HCT116 (cell line): ENCODE measurements at regions not wholly inside any gene's neighbourhood (a gene's known extent, or its start where the extent isn't known, plus 50 kb on each side); places are given as distances from the start of the nearest gene placed in this dataset.

ENCODE experiments used
- ATAC-seq: fragments of 200-7000 bp; cut with Tn5 transposase; 2 replicates; pipeline ENCODE4 v1.9.1; 2020; ENCODE audit warnings: mild to moderate bottlenecking, moderate library complexity
- BruUV-seq: library from RNA; stranded (reverse); fragments of 400-500 nt; replicated peaks from 2 replicates; lab custom pipeline; 2021; lab: Mats Ljungman, UMichigan
- CTCF ChIA-PET: fragments of 300-600 bp; sonication (Branson Sonifier 250); formaldehyde crosslinking; loops from one replicate; lab custom pipeline; 2021; ENCODE audit warnings: antibody characterized with exemption; lab: Charles Lee
- POLR2A ChIA-PET: fragments of 300-600, 350-600 bp; sonication (Branson Sonifier 250); formaldehyde crosslinking; loops from one replicate; lab custom pipeline; 2021; ENCODE audit warnings: antibody characterized with exemption; lab: Charles Lee
- RAD21 ChIA-PET, 2 experiments: fragments of 300-600 bp; sonication (Branson Sonifier 250); formaldehyde crosslinking; loops; one replicate each; lab custom pipeline; 2023; ENCODE audit warnings: low total read pairs in 2 of 2; ENCODE audit not compliant: uncharacterized antibody in 2 of 2, unreplicated experiment in 2 of 2, low non-redundant PET in 1 of 2; lab: Charles Lee
- DNase-seq: peaks from one replicate; pipeline ENCODE4 v3.0.0-alpha.2; 2010; ENCODE audit warnings: low read depth, low spot score
- H2AFZ ChIP-seq: fragments of 200-600 bp; shearing (Covaris generic), sonication (generic); 2 replicates; pipeline ENCODE4 v1.6.1; 2017; ENCODE audit warnings: low read depth, mixed run types, mixed read lengths, antibody characterized with exemption, low read length; ENCODE audit not compliant: poor library complexity, severe bottlenecking
- H3K27ac ChIP-seq: 2 replicates; pipeline ENCODE4 v1.5.1; 2012; ENCODE audit warnings: low read depth, low read length
- H3K27me3 ChIP-seq: fragments of 200-600 bp; sonication (generic); 2 replicates; pipeline ENCODE4 v1.6.1; 2016; ENCODE audit warnings: mixed run types, low read length, mixed read lengths; ENCODE audit not compliant: insufficient read depth
- H3K36me3 ChIP-seq, 2 experiments: fragments of 200-500 bp in 1 of 2; fragments of 200-600 bp in 1 of 2; sonication (Bioruptor generic) in 1 of 2; sonication (generic) in 1 of 2; 2 replicates each; pipeline versions ENCODE4 v1.5.1 to v1.6.1; 2014 to 2016; ENCODE audit warnings: low read length in 2 of 2, inconsistent platforms in 1 of 2, mixed read lengths in 1 of 2, mixed run types in 1 of 2; ENCODE audit not compliant: insufficient read depth in 2 of 2, control insufficient read depth in 1 of 2
- H3K4me1 ChIP-seq, 2 experiments: fragments of 200-600 bp in 1 of 2; sonication (generic) in 1 of 2; 2 replicates each; pipeline versions ENCODE4 v1.5.1 to v1.6.1; 2012 to 2017; ENCODE audit warnings: low read length in 2 of 2, inconsistent platforms in 1 of 2, mild to moderate bottlenecking in 1 of 2, mixed read lengths in 1 of 2, mixed run types in 1 of 2, moderate library complexity in 1 of 2; ENCODE audit not compliant: insufficient read depth in 2 of 2, control insufficient read depth in 1 of 2
- H3K4me2 ChIP-seq: fragments of 200-600 bp; sonication (generic); 2 replicates; pipeline ENCODE4 v1.6.1; 2017; ENCODE audit warnings: mixed run types, low read length, mixed read lengths
- H3K4me3 ChIP-seq, 2 experiments: fragments of 200-600 bp in 1 of 2; sonication (generic) in 1 of 2; replicated peaks in 1 of 2; 2 replicates each; pipeline ENCODE4 v1.5.1; 2011 to 2016; ENCODE audit warnings: low read length in 2 of 2, control low read depth in 1 of 2, low read depth in 1 of 2, mild to moderate bottlenecking in 1 of 2, mixed read lengths in 1 of 2, mixed run types in 1 of 2
- H3K79me2 ChIP-seq: fragments of 200-600 bp; sonication (generic); 2 replicates; pipeline ENCODE4 v1.6.1; 2017; ENCODE audit warnings: mild to moderate bottlenecking, mixed run types, low read length, moderate library complexity, mixed read lengths; ENCODE audit not compliant: insufficient read depth
- H3K9ac ChIP-seq: fragments of 200-600 bp; sonication (generic); 2 replicates; pipeline ENCODE4 v1.6.1; 2016; ENCODE audit warnings: low read length, mixed read lengths
- H3K9me2 ChIP-seq: fragments of 200-600 bp; sonication (generic), shearing (Covaris generic); 2 replicates; pipeline ENCODE4 v1.6.1; 2017; ENCODE audit warnings: mixed run types, mild to moderate bottlenecking, moderate library complexity; ENCODE audit not compliant: insufficient read depth
- H3K9me3 ChIP-seq, 2 experiments: fragments of 200-500 bp in 1 of 2; fragments of 200-600 bp in 1 of 2; sonication (Bioruptor generic) in 1 of 2; sonication (generic) in 1 of 2; 2 replicates each; pipeline ENCODE4 v1.6.1; 2014 to 2017; ENCODE audit warnings: low read length in 2 of 2, mixed read lengths in 2 of 2, inconsistent platforms in 1 of 2, low read depth in 1 of 2, mild to moderate bottlenecking in 1 of 2, mixed run types in 1 of 2, moderate library complexity in 1 of 2; ENCODE audit not compliant: control insufficient read depth in 1 of 2, insufficient read depth in 1 of 2
- H4K20me1 ChIP-seq: fragments of 200-600 bp; sonication (generic), shearing (Covaris generic); 2 replicates; pipeline ENCODE4 v1.6.1; 2017; ENCODE audit warnings: mixed run types, mild to moderate bottlenecking, moderate library complexity; ENCODE audit not compliant: insufficient read depth
- ATF3 ChIP-seq: IDR thresholded peaks from 2 replicates; pipeline ENCODE4 v1.6.1; 2012
- EZH2 ChIP-seq: fragments of 200-600 bp; sonication (generic); IDR thresholded peaks from 2 replicates; pipeline ENCODE4 v1.6.1; 2017; ENCODE audit warnings: antibody characterized with exemption, mixed run types
- EZH2phosphoT487 ChIP-seq: fragments of 200-600 bp; IDR thresholded peaks from 2 replicates; pipeline ENCODE4 v1.6.1; 2018; ENCODE audit warnings: antibody characterized with exemption, borderline replicate concordance
- FOSL1 ChIP-seq: IDR thresholded peaks from 2 replicates; pipeline ENCODE4 v1.6.1; 2012; ENCODE audit warnings: low read depth
- POLR2A ChIP-seq: IDR thresholded peaks from 2 replicates; pipeline ENCODE4 v1.7.0; 2011; ENCODE audit warnings: borderline replicate concordance; ENCODE audit not compliant: insufficient read depth, insufficient read length; ENCODE audit errors: extremely low read depth
- POLR2AphosphoS5 ChIP-seq: IDR thresholded peaks from 2 replicates; pipeline ENCODE4 v1.6.1; 2011; ENCODE audit warnings: mild to moderate bottlenecking, low read depth, low read length, moderate library complexity
- REST ChIP-seq: IDR thresholded peaks from 2 replicates; pipeline ENCODE4 v1.6.1; 2012; ENCODE audit warnings: low read depth
- ZFX ChIP-seq: fragments of 450-650 bp; IDR thresholded peaks from 2 replicates; pipeline ENCODE4 v1.6.1; 2017
- ZNF274 ChIP-seq: fragments of 200-500 bp; sonication (Bioruptor generic); IDR thresholded peaks from 2 replicates; pipeline ENCODE4 v1.6.1; 2014; ENCODE audit warnings: mild to moderate bottlenecking, low read depth, low read length, inconsistent platforms
- intact Hi-C: fragments of 100-400 bp; cut with micrococcal nuclease; formaldehyde crosslinking; loops from 2 replicates; pipeline ENCODE4 v1.10.0; 2022
- TF ChIP-seq, protein P1 (sequence below): IDR thresholded peaks from 2 replicates; pipeline ENCODE4 v1.6.1; 2011; ENCODE audit warnings: mild to moderate bottlenecking, low read length, moderate library complexity; ENCODE audit not compliant: insufficient replicate concordance; ENCODE audit errors: extremely low read depth

- H2AFZ ChIP-seq, result no peak overlapping the region
- no peaks in the 10 kb centered on the region for H4K20me1 ChIP-seq
- POLR2A ChIA-PET, result no interaction called here
- CTCF ChIA-PET, result no interaction called here
- intact Hi-C loops, result no loop called here
- RAD21 ChIA-PET, result no interaction called here
- H3K4me1 ChIP-seq, result no peaks in the 10 kb centered on the region
- no peak overlapping the region for H3K4me3 ChIP-seq
- ATAC-seq (no peak), DNase-seq (no peak)
- no peaks in the 10 kb centered on the region for H3K9me2 ChIP-seq
- no peaks in the 10 kb centered on the region for H3K36me3 ChIP-seq
- H3K4me2 ChIP-seq, result no peak overlapping the region
- no TSS peak for BruUV-seq
- no peak overlapping the region for H3K9ac ChIP-seq
- no peak overlapping the region for H3K27ac ChIP-seq
- H3K79me2 ChIP-seq, result no peaks in the 10 kb centered on the region
- H3K9me3 ChIP-seq, result no peaks in the 10 kb centered on the region
- TF ChIP-seq REST (no peak), ATF3 (no peak), ZFX (no peak), POLR2AphosphoS5 (no peak), EZH2phosphoT487 (no peak), FOSL1 (no peak), ZNF274 (no peak), POLR2A (no peak), EZH2 (no peak)
- TF ChIP-seq, protein P1, sequence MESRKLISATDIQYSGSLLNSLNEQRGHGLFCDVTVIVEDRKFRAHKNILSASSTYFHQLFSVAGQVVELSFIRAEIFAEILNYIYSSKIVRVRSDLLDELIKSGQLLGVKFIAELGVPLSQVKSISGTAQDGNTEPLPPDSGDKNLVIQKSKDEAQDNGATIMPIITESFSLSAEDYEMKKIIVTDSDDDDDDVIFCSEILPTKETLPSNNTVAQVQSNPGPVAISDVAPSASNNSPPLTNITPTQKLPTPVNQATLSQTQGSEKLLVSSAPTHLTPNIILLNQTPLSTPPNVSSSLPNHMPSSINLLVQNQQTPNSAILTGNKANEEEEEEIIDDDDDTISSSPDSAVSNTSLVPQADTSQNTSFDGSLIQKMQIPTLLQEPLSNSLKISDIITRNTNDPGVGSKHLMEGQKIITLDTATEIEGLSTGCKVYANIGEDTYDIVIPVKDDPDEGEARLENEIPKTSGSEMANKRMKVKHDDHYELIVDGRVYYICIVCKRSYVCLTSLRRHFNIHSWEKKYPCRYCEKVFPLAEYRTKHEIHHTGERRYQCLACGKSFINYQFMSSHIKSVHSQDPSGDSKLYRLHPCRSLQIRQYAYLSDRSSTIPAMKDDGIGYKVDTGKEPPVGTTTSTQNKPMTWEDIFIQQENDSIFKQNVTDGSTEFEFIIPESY, result no peak
- H3K27me3 ChIP-seq, result no peaks in the 10 kb centered on the region
These were observed 225.3 kb upstream of the RHOBTB1 start for GRCh38 chr10:61169294-61169693.
